ENCODE measurements at regions not wholly inside any gene's neighbourhood (a gene's known extent, or its start where the extent isn't known, plus 50 kb on each side); places are given as distances from the start of the nearest gene placed in this dataset.

GRCh38 chr13:50238922-50239321 lies 223.7 kb downstream of the KCNRG start:
- DNase-seq (ENCODE audit: insufficient read length, low spot score): no peak
- FAIRE-seq: no peak
- no peak for TF ChIP-seq CTCF (IDR thresholded peaks at IDR 0.05; ENCODE audit: insufficient read depth, missing control alignments)

DNA sequence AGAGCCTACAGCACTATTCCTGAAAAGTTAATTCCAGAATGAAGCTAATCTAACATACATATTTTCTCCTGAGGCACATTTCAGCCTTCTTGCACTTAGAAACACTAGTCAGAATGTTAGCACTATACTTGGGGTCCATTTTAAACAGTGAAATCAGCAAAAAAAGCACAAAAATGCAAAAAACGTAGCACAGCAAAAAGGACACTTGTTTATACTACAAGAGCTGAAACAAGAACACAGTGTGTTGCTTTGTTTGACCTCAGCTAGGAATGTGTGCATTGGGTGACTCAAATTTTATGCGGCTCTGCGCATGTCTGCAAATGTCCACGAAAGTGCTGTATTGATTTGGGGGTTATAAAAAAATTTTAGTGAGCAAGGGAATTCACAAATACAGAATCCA lies 226.2 kb downstream of the KCNRG start:
- no peak for TF ChIP-seq CTCF (IDR thresholded peaks at IDR 0.05; ENCODE audit: insufficient read depth, missing control alignments)
- DNase-seq (ENCODE audit: insufficient read length, low spot score) (no peak), FAIRE-seq (no peak)

GRCh38 chr13:50243931-50244330 lies 228.7 kb downstream of the KCNRG start:
- DNase-seq (ENCODE audit: insufficient read length, low spot score) (no peak), FAIRE-seq (no peak)
- no peak for TF ChIP-seq CTCF (IDR thresholded peaks at IDR 0.05; ENCODE audit: insufficient read depth, missing control alignments)

GRCh38 chr13:50244355-50244712 lies 229.1 kb downstream of the KCNRG start:
- TF ChIP-seq CTCF (IDR thresholded peaks at IDR 0.05; ENCODE audit: insufficient read depth, missing control alignments): no peak
- FAIRE-seq (no peak), DNase-seq (ENCODE audit: insufficient read length, low spot score) (no peak)

DNA sequence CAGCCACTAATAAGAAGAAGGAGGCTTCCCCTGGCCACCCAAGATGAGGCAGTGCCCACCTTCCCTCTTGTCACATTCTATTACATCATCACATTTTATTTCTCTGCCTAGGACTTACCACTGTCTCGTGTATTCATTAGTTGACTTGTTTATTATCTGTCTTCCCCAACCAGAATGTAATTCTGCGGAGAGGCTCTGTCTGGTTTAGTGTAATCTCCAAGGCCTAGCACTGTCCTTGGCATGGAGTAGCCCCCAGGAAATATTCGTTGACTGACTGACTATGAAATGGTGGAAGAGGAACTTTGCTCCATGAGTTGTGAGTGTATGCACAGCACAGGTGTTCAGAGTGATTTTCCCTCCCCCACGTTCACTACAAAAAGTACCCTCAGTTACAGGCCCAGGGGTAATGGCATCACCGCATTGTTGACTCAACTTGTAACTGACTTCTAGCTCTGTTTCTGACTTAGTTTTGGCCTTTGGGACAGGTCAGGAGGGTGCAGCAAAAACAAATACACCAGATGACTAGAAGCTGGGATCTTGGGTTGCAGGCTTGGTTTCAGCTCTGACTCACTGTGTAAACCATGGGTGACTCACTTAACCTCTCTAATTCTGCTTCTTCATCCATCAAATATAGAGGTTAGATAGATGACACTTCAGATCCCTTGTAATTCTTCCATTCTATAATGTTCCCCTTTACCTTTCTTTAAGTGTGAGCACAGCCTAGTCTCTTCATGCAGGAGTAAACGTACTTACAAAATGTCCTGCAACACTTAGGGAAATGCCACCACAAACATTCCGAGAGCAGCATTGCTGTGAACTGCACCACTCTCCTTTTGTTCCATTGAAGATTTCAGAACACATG lies 229.7 kb downstream of the KCNRG start:
- no peak for TF ChIP-seq CTCF (IDR thresholded peaks at IDR 0.05; ENCODE audit: insufficient read depth, missing control alignments)
- DNase-seq (ENCODE audit: insufficient read length, low spot score): no peak
- FAIRE-seq: no peak

GRCh38 chr13:50247223-50247622 lies 232.0 kb downstream of the KCNRG start:
- DNase-seq (ENCODE audit: insufficient read length, low spot score) (no peak), FAIRE-seq (no peak)
- no peak for TF ChIP-seq CTCF (IDR thresholded peaks at IDR 0.05; ENCODE audit: insufficient read depth, missing control alignments)

DNA sequence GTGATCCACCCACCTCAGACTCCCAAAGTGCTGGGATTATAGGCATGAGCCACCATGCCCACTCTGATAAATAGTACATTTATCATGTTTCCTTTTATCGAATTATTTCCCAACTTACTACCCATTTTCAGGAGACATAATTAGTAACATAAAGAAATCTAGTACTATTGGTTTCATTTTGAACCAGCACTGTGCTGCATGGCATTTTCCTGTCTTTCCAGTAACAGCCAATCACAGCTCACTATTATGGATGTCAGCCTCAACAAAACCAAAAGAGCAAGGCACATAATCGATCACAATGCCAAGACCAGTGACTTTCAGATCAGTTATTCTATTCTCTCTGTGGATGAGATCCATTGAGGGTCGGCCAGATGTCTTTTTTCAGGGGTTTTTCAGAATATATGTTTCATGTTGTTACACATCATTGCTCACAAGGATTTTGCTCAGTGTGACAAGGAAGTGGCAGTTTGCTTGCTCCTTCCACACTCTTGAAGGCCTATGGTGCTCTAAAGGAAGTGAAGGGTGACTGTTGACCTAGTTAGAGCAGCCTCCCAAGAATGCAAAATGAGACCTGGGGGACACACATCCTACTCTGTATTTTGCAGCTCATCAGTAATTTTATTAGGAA lies 233.4 kb downstream of the KCNRG start:
- FAIRE-seq (no peak), DNase-seq (ENCODE audit: insufficient read length, low spot score) (no peak)
- no peak for TF ChIP-seq CTCF (IDR thresholded peaks at IDR 0.05; ENCODE audit: insufficient read depth, missing control alignments)

All from D721Med (cell line).